22Rv1 (cell line): ENCODE measurements at regions not wholly inside any gene's neighbourhood (a gene's known extent, or its start where the extent isn't known, plus 50 kb on each side); places are given as distances from the start of the nearest gene placed in this dataset.

Source experiments
- CTCF ChIP-seq: fragments of 450-650 bp; IDR thresholded peaks from 2 replicates; pipeline ENCODE4 v1.5.1; 2017; ENCODE audit warnings: mild to moderate bottlenecking
- ZFX ChIP-seq: fragments of 450-650 bp; IDR thresholded peaks from 2 replicates; pipeline ENCODE4 v1.6.1; 2017; ENCODE audit warnings: antibody characterized with exemption, borderline replicate concordance

GRCh38 chr5:74405593-74405992 lies 234.9 kb downstream of the ENC1 start:
- TF ChIP-seq CTCF = no peak
- TF ChIP-seq ZFX = no peak
